Hepatic stellate cell (primary cell): ENCODE measurements at regions not wholly inside any gene's neighbourhood (a gene's known extent, or its start where the extent isn't known, plus 50 kb on each side); places are given as distances from the start of the nearest gene placed in this dataset.

ENCODE experiments used
- DNase-seq: peaks from one replicate; pipeline ENCODE4 v3.0.0; 2011; ENCODE audit warnings: low spot score

DNA sequence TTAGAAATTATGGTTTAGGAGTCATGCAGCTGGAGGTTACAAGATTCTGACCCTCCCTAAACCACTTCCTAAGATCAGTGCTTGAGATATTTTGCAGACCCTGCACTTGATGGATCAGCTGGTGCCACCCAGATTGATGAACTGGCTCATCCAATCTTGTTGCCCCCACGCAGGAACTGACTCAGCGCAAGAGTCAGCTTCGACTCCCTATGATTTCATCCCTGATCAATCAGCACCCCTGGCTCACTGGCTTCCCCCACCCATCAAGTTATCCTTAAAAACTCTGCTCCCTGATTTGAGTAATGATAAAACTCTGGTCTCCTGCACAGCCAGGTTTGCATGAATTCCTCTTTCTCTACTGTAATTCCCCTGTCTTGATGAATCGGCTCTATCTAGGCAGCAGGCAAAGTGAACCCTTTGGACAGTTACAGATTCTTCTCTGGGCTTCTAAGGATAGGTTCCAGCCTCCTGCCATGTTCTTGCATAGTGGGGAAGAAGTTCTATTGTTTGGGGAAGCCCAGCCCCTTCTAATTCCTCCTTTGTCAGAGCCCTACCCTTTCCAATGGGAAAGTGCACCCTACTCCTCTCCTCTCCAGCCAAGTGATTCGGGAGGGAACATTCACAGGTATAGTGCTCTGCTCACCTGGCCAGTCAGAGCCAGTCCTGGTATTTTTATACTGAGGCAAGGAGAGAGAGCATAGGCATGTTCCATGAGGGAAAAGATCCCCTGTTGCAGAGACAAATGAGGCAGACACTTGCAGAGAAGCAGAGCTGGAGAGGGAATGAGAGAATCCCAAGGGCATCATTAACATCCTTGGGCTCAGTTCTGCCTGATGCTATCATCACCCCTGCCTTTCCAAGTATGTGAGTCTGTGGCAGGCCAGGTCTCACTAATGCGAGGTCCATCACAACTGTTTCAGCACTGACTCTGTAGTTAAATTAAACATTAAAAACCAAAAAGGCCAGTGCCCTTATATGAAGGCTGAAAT is 224.4 kb upstream of the GALNT17 start:
- DNase-seq = no peak

DNA sequence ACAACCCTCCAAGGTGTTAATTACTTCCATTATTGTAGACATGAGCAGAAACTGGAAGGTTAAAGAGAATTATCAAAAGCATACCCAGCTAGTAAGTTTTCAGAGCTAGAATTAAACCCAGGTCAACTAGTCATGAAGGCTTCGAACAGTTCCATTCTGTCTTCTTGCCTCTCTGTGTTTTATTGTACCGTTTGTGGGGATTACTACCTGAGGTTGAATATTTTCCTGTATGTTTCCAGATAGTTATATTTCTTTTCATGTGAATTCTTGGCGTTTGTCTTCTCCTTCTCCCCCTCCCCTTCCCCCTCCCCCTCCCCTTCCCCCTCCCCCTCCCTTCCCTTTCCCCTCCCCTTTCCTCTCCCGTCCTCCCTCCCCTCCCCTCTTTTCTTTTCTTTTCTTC is 218.0 kb upstream of the GALNT17 start:
- DNase-seq = no peak

DNA sequence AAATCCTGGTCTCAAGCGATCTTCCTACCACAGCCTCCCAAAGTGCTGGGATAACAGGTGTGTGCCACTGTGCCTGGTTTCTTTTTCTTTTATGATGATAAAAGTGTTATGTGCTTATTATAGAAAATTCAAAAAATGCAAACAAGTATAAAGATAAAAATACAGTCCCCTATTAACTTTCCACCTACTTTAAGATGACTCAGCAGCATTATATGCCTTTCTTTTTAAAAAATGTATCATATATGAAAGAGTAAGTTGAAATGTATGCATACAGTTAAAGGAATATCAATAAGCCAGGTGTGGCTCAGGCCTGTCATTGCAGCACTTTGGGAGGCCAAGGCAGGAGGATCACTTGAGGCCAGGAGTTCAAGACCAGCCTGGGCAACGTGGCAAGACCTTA is 216.9 kb upstream of the GALNT17 start:
- no peak for DNase-seq

DNA sequence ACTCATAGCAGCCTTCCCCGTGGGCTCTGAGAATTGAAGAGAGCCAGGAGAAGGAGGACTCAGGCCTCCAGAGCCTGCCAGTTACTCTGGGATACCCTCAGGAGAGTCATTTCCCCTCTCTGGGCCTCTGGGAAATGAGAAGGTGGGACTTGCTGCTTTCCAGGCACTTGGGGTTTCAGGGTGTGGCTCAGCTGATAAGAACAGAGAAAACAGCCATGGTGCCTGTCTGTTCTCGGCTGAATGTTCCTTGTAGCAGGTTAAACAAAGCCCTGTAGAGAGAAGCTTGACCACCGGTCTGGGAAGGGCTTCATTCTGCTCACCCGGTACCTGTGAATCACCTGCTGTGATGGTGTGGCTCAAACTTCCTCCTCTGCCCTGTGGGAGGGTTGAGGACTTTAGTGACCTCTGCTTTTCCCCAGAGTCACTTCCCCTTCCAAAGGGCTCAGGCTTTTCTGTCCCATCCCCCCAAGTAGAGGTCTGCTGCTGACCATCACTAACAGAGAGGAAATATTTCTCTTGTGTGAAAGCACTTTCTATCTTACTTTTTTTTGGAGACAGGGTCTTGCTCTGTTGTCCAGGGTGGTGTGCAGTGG is 212.4 kb upstream of the GALNT17 start:
- no peak for DNase-seq

DNA sequence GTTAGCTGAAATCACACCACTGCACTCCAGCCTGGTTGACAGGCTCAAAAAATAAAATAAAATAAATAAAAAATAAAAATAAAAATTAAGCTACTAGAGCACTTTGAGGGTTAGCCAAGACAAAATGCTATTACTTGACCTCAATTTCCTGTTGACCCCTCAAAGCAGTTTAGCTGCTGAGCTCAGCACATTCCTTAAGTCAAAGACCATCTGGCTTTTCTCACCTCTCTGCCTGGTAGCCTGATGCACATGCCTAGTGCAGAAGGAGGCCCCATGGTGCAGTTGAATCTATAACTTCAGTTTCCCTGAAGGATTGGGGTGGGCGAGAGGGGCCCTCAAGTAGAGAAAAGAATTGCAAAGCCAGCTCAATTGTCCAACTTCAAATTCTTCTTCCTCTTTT is 211.1 kb upstream of the GALNT17 start:
- no peak for DNase-seq

DNA sequence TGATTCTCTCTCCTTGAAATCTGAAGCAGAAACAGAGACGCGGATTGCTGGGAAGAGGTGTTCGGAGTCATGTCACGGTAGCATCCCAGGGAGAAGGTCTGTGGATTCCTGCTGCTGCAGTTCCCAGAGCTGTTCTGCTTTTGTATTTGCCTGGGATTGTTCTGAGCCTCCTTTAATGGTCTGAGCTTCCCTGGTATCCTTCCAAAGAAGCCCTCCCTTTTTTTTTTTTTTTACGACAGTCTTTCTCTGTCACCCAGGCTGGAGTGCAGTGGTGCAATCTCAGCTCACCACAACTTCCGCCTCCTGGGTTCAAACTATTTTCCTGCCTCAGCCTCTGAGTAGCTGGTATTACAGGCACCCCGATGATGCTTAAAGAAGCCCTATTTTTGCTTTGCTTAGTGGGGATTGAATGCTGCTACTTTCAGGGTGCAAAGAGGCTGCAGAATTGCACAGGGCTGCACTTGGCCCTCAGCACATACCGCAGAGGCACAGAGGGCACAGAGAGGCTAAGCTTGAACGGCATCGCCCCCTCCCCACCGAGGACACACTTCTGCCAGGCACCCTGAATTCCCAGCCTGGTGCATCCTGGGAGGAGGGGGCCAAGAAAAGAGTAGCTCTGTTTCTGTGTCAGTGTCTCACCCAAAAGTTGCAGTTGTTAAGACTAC is 208.6 kb upstream of the GALNT17 start:
- no peak for DNase-seq

DNA sequence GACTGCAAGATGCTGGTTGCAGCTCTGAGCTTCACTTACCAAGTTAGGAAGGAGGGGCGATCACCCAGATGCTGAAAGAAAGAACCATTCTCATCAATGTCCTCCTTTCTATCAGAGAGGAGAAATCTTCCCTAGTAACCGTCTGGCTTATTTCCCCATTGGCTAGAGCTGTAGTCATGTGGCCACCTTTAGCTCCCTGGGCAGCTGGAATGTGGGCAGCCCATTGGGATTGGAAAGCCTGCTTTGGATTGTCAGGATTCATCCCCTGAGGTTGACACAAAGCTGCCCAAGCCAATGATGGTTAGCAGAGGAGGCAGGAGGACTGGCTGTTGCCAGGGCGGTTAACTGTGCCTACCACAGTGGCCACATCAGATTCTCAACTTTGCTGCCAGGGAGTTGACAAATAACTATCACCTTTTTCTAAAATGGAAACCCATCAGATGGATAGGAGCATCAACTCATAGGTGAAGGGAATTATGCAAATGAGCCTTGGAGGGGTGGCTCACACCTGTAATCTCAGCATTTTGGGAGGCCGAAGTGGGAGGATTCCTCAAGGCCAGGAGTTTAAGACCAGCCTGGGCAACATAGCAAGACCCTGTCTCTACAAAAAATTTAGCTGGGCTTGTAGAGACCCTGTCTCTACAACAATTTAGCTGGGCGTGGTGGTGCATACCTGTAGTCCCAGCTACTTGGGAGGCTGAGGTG is 206.4 kb upstream of the GALNT17 start:
- DNase-seq = no peak

DNA sequence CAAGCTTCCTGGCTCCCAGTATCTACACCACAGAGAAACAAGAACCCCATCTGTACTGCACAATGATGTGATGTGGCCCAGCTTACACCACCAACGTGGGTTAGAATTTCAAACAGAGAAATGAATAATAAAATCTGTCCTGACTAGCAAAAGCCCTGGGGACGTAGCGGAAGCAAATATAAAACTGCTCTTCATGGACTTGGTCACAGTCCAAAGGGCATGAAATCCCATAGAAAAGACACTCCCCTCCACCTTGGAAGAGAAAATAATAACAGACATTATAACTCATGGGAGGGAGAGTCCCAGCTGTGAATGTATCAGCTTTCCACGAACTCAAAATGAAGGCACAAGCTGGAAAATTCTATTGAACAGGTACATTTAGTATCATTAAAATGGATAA is 205.3 kb upstream of the GALNT17 start:
- DNase-seq = no peak

DNA sequence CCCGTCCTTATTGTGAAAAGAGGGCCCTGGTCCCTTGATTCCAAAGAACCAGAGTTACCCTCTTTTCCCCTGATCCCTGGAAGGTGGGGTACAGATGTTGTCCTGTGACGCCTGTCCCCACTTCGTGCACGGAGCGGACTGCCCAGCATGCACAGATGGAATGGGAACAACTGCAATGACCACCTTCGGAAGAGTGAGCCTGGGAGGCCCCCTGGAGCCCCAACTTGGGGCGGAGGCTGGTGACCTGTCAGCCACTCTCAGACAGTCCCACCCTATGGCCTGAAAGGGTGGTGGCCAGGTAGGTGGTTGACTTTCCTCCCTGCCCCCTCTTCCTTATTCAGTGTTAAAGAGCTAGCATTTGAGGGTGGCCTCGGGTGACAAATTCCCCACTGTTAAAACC is 196.6 kb upstream of the GALNT17 start:
- no peak for DNase-seq

DNA sequence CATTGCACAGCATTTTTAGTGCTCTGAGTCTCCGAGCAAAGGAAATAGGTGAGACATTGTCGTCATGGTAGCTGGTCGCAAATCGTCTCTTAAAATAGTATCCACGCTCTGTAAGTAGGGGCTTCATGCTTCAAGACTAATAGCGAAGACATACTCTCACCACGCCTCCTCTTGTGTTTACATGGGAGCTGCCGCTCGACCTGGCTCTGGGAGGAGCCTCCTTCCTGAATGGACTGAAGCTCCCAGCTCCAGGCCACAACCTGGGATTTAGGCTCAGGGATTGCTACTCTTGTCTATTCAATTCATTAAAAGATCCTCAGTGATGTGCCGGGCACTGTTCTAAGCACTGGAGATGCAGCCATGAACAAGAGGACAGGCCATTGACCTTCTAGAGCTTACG is 196.1 kb upstream of the GALNT17 start:
- no peak for DNase-seq

DNA sequence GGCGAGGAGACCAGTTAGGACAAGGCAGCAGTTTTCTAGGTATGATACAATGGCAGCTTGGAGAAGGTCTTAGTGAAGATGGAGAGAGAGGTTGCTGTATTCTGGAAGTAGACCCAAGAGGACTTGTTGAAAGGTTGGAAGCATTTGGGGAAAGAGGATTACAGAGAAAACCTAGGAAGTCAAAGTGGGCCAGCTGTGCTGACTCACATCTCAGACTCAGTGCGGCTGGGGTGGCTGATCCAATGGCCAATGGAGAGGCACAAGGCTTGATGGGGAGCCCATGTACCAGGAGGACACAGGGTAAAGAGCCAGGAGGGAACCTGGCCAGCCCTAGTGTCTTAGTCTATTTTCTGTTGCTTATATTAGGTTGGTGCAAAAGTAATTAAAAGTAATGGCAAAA is 194.5 kb upstream of the GALNT17 start:
- no peak for DNase-seq

DNA sequence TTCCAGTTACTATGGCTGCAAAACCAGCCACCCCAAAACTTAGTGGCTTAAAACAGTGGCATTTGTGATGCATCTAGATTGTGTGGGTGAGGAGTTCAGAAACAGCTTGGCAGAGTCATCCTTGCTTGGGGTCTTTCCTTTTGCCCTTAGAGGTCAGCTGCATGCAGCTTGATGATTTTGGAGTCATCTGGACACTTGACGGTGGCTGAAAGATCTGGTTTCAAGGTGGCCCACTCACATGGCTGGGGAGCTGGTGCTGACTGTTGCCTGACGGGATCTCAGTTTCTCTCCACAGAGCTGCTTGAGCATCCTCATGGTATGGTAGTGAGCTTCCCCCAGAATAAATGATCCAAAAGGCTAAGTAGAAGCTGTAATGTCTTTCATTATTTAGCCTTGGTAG is 191.3 kb upstream of the GALNT17 start:
- DNase-seq = no peak

DNA sequence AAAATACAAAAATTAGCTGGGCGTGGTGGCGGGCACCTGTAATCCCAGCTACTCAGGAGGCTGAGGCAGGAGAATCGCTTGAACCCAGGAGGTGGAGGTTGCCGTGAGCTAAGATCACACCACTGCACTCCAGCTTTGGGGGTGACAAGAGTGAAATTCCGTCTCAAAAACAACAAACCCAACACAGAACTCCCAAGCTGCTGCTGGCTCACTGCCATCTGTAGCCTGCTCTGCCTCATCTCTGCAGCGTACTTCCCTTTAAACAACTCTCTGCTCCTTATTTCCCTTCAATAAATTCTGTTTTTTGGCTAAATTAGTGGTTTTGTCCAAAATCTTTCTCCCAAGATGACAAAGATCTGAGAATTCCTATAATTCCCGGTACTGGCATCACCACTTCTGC is 189.2 kb upstream of the GALNT17 start:
- no peak for DNase-seq

DNA sequence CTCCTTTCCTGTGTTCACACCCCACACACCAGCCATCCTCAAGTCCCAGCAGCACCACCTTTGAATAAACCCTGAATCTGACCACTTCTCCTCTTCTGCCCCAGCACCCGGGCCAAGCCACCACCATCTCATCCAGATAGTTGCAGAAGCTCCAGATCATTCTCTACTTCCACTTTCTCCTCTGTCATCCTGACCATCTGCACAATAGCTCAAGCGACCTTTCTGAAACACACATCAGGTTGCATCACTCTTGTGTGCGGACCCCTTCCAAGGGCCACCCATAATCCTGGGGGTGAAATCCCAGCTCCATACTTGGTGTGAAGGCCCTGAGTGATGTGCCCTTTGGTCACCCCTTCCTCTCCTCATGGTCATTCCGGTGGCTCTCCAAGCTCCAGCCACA is 187.4 kb upstream of the GALNT17 start:
- no peak for DNase-seq

DNA sequence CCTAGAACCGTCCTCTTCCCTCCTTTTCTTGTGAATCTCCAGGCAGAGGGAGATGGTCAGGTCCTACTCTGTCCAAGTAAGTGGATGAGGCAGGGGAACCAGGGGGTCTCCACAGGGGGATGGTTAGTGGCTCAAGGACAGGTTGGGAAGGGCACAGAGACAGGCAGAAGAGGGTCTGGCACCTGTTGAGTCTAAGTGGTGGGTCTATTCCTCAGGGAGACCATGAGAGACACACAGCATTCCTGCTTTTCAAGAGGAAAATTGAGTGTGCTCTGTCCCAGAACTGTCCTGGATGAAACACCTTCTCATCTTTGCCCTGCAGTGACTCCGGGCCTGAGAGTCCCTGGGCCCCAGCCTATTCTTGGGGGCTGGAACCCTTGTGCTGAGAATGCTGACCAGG is 184.8 kb upstream of the GALNT17 start:
- DNase-seq = no peak

DNA sequence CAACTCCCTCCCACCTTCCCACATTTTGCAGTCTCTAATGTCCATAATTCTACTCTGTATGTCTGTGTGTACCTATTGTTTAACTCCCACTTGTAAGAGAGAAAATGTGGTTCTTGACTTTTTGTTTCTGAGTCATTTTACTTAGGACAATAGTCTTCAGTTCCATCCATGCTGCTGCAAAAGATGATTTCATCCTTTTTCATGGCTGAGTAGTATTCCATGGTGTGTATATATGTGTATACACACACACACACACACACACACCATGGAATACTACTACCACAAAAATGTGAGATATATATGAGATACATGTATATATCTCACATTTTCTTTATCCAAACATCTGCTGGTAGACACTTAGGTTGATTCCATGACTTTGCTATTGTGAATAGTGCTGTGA is 182.1 kb upstream of the GALNT17 start:
- DNase-seq = no peak

DNA sequence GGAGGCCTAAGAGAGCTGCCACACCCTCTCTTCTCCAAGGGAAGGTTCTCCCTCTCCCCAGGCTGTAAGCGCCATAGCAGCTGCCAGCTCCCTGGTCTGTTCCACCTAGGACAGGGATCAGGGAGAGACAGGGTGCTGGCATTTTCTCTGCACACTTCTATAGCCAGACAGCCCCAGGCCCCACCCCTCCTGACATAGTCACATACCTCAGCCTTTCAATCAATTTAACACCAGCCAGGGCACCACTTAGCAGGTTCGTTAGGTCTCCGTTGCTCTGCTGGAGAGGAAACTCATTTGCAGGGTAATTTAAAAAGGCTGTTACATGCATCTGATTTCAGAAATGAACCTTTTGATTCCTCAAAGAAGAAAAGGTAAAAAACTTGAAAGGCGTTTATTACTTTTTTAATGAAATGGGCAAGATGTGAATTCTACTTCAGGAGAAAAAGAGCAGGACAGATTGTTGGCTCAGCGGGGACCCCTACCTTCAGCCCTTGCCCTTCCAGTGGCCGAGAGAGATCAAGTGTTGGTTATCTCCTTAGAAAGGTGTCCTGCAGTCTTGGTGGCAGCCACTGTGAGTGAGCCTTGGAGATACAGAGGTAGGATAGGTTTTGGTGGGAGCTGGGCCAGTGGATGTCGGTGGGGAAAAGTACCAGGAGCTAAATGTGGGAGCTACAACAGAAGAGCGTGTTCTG is 180.5 kb upstream of the GALNT17 start:
- no peak for DNase-seq

DNA sequence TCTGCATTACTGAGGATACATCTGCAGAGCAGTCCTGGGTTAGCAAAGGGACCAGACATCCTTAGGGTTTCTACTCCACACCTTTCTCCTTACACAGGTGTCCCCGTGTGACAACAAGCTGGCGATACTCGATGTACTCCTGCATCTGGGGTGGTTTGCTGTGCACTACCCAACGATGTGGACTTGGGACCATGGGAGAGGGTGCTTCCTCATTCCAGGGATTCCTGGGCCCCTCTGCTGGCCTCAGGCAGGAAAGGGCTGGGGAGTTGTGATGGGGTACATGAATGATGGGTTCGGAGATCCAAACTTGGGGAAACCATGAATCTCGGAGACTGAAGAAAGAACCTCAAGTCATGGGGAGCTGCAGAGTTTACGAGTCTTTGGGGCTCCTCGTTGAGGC is 179.6 kb upstream of the GALNT17 start:
- no peak for DNase-seq

DNA sequence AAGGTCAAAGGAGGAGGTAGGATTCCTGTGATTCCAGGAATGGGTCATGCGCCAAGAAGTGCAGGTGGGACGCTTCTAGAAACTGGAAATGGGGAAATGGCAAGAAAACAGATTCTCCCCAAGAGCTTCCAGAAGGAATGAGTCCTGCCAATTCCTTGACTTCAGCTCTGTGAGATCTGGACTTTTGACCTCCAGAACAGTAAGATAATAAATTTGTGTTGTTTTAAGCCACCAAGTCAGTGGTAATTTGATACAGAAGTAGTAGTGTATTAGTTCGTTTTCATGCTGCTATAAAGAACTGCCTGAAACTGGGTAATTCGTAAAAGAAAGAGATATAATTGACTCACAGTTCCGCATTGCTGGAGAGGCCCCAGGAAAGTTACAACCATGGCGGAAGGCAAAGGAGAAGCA is 178.6 kb upstream of the GALNT17 start:
- no peak for DNase-seq

DNA sequence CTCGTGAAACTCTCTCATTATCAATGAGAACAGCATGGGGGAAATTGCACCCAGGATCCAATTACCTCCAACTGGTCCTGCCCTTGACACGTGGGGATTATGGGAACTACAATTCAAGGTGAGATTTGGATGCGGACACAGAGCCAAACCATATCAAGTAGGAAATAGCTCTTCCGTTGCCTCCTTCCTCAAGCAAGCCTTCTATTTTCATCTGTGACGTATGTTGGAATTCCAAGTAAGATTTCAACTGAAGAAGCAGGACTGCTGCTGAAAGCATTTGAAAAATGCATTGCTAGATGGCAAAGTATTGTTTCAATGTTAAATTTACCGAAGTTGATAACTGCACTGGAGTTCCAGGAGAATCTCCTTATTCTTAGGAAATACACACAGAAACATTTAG is 178.1 kb upstream of the GALNT17 start:
- no peak for DNase-seq

DNA sequence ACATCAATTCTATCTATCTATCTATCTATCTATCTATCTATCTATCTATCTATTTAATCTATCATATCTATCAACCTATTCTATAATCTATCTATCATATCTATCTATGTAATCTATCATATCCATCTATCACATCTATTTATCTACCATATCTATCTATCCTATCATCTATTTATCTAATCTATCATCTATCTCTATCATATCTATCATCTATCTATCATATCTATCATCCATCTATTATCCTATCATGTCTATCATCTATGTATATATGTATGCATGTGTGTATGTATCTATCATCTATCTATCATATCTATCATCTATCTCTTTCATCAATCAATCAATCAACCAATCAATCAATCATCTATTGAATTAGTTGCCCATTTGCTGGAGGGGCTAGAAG is 159.3 kb upstream of the GALNT17 start:
- DNase-seq = no peak

DNA sequence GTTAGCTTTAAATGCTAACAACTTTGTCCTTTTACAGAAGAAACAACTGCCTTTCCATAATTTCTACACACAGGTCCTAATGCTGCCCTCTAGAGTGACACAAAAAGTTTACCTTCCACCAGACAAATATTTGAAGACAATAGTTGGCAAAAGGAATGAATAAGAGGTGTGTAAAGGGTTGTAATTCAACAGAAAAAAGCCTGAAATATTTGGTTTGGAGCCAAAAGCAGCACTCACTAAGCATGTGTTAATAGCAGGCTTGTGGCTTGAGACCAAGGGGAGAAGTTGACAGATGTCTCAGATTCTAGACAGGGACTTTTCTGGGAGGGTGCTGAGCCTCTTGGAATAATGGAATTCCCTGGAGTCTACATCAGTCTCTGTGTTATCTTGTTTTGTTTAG is 156.2 kb upstream of the GALNT17 start:
- no peak for DNase-seq
